HCT116 (cell line): ENCODE measurements at regions not wholly inside any gene's neighbourhood (a gene's known extent, or its start where the extent isn't known, plus 50 kb on each side); places are given as distances from the start of the nearest gene placed in this dataset.

Experiments used
- ATAC-seq: fragments of 200-7000 bp; cut with Tn5 transposase; 2 replicates; pipeline ENCODE4 v1.9.1; 2020; ENCODE audit warnings: mild to moderate bottlenecking, moderate library complexity
- BruUV-seq: library from RNA; stranded (reverse); fragments of 400-500 nt; replicated peaks from 2 replicates; lab custom pipeline; 2021; lab: Mats Ljungman, UMichigan
- CTCF ChIA-PET: fragments of 300-600 bp; sonication (Branson Sonifier 250); formaldehyde crosslinking; loops from one replicate; lab custom pipeline; 2021; ENCODE audit warnings: antibody characterized with exemption; lab: Charles Lee
- POLR2A ChIA-PET: fragments of 300-600, 350-600 bp; sonication (Branson Sonifier 250); formaldehyde crosslinking; loops from one replicate; lab custom pipeline; 2021; ENCODE audit warnings: antibody characterized with exemption; lab: Charles Lee
- RAD21 ChIA-PET, 2 experiments: fragments of 300-600 bp; sonication (Branson Sonifier 250); formaldehyde crosslinking; loops; one replicate each; lab custom pipeline; 2023; ENCODE audit warnings: low total read pairs in 2 of 2; ENCODE audit not compliant: uncharacterized antibody in 2 of 2, unreplicated experiment in 2 of 2, low non-redundant PET in 1 of 2; lab: Charles Lee
- DNase-seq: peaks from one replicate; pipeline ENCODE4 v3.0.0-alpha.2; 2010; ENCODE audit warnings: low read depth, low spot score
- H2AFZ ChIP-seq: fragments of 200-600 bp; shearing (Covaris generic), sonication (generic); 2 replicates; pipeline ENCODE4 v1.6.1; 2017; ENCODE audit warnings: low read depth, mixed run types, mixed read lengths, antibody characterized with exemption, low read length; ENCODE audit not compliant: poor library complexity, severe bottlenecking
- H3K27ac ChIP-seq: 2 replicates; pipeline ENCODE4 v1.5.1; 2012; ENCODE audit warnings: low read depth, low read length
- H3K27me3 ChIP-seq: fragments of 200-600 bp; sonication (generic); 2 replicates; pipeline ENCODE4 v1.6.1; 2016; ENCODE audit warnings: mixed run types, low read length, mixed read lengths; ENCODE audit not compliant: insufficient read depth
- H3K36me3 ChIP-seq, 2 experiments: fragments of 200-500 bp in 1 of 2; fragments of 200-600 bp in 1 of 2; sonication (Bioruptor generic) in 1 of 2; sonication (generic) in 1 of 2; 2 replicates each; pipeline versions ENCODE4 v1.5.1 to v1.6.1; 2014 to 2016; ENCODE audit warnings: low read length in 2 of 2, inconsistent platforms in 1 of 2, mixed read lengths in 1 of 2, mixed run types in 1 of 2; ENCODE audit not compliant: insufficient read depth in 2 of 2, control insufficient read depth in 1 of 2
- H3K4me1 ChIP-seq, 2 experiments: fragments of 200-600 bp in 1 of 2; sonication (generic) in 1 of 2; 2 replicates each; pipeline versions ENCODE4 v1.5.1 to v1.6.1; 2012 to 2017; ENCODE audit warnings: low read length in 2 of 2, inconsistent platforms in 1 of 2, mild to moderate bottlenecking in 1 of 2, mixed read lengths in 1 of 2, mixed run types in 1 of 2, moderate library complexity in 1 of 2; ENCODE audit not compliant: insufficient read depth in 2 of 2, control insufficient read depth in 1 of 2
- H3K4me2 ChIP-seq: fragments of 200-600 bp; sonication (generic); 2 replicates; pipeline ENCODE4 v1.6.1; 2017; ENCODE audit warnings: mixed run types, low read length, mixed read lengths
- H3K4me3 ChIP-seq, 2 experiments: fragments of 200-600 bp in 1 of 2; sonication (generic) in 1 of 2; replicated peaks in 1 of 2; 2 replicates each; pipeline ENCODE4 v1.5.1; 2011 to 2016; ENCODE audit warnings: low read length in 2 of 2, control low read depth in 1 of 2, low read depth in 1 of 2, mild to moderate bottlenecking in 1 of 2, mixed read lengths in 1 of 2, mixed run types in 1 of 2
- H3K79me2 ChIP-seq: fragments of 200-600 bp; sonication (generic); 2 replicates; pipeline ENCODE4 v1.6.1; 2017; ENCODE audit warnings: mild to moderate bottlenecking, mixed run types, low read length, moderate library complexity, mixed read lengths; ENCODE audit not compliant: insufficient read depth
- H3K9ac ChIP-seq: fragments of 200-600 bp; sonication (generic); 2 replicates; pipeline ENCODE4 v1.6.1; 2016; ENCODE audit warnings: low read length, mixed read lengths
- H3K9me2 ChIP-seq: fragments of 200-600 bp; sonication (generic), shearing (Covaris generic); 2 replicates; pipeline ENCODE4 v1.6.1; 2017; ENCODE audit warnings: mixed run types, mild to moderate bottlenecking, moderate library complexity; ENCODE audit not compliant: insufficient read depth
- H3K9me3 ChIP-seq, 2 experiments: fragments of 200-500 bp in 1 of 2; fragments of 200-600 bp in 1 of 2; sonication (Bioruptor generic) in 1 of 2; sonication (generic) in 1 of 2; 2 replicates each; pipeline ENCODE4 v1.6.1; 2014 to 2017; ENCODE audit warnings: low read length in 2 of 2, mixed read lengths in 2 of 2, inconsistent platforms in 1 of 2, low read depth in 1 of 2, mild to moderate bottlenecking in 1 of 2, mixed run types in 1 of 2, moderate library complexity in 1 of 2; ENCODE audit not compliant: control insufficient read depth in 1 of 2, insufficient read depth in 1 of 2
- H4K20me1 ChIP-seq: fragments of 200-600 bp; sonication (generic), shearing (Covaris generic); 2 replicates; pipeline ENCODE4 v1.6.1; 2017; ENCODE audit warnings: mixed run types, mild to moderate bottlenecking, moderate library complexity; ENCODE audit not compliant: insufficient read depth
- CEBPB ChIP-seq: IDR thresholded peaks from 2 replicates; pipeline ENCODE4 v1.6.1; 2012; ENCODE audit warnings: low read depth
- CTCF ChIP-seq, 3 experiments: fragments of 200-600 bp in 1 of 3; sonication (generic) in 1 of 3; IDR thresholded peaks in 2 of 3; conservative IDR thresholded peaks in 1 of 3; 2 replicates each; pipeline ENCODE4 v1.5.1; 2012 to 2017; ENCODE audit warnings: low read depth in 2 of 3, low read length in 2 of 3, antibody characterized with exemption in 1 of 3, borderline replicate concordance in 1 of 3, control low read depth in 1 of 3, mild to moderate bottlenecking in 1 of 3, mixed read lengths in 1 of 3, mixed run types in 1 of 3, moderate library complexity in 1 of 3; ENCODE audit not compliant: insufficient read depth in 1 of 3
- ELF1 ChIP-seq: IDR thresholded peaks from 2 replicates; pipeline ENCODE4 v1.6.1; 2012; ENCODE audit warnings: low read depth, borderline replicate concordance
- EZH2 ChIP-seq: fragments of 200-600 bp; sonication (generic); IDR thresholded peaks from 2 replicates; pipeline ENCODE4 v1.6.1; 2017; ENCODE audit warnings: antibody characterized with exemption, mixed run types
- EZH2phosphoT487 ChIP-seq: fragments of 200-600 bp; IDR thresholded peaks from 2 replicates; pipeline ENCODE4 v1.6.1; 2018; ENCODE audit warnings: antibody characterized with exemption, borderline replicate concordance
- FOSL1 ChIP-seq: IDR thresholded peaks from 2 replicates; pipeline ENCODE4 v1.6.1; 2012; ENCODE audit warnings: low read depth
- JUND ChIP-seq: IDR thresholded peaks from 2 replicates; pipeline ENCODE4 v1.6.1; 2012
- POLR2AphosphoS5 ChIP-seq: IDR thresholded peaks from 2 replicates; pipeline ENCODE4 v1.6.1; 2011; ENCODE audit warnings: mild to moderate bottlenecking, low read depth, low read length, moderate library complexity
- RAD21 ChIP-seq: IDR thresholded peaks from 2 replicates; pipeline ENCODE4 v1.6.1; 2012; ENCODE audit warnings: low read depth, mild to moderate bottlenecking
- SP1 ChIP-seq: IDR thresholded peaks from 2 replicates; pipeline ENCODE4 v1.6.1; 2012; ENCODE audit warnings: low read depth
- SRF ChIP-seq: IDR thresholded peaks from 2 replicates; pipeline ENCODE4 v1.6.1; 2012; ENCODE audit warnings: low read depth
- TCF7L2 ChIP-seq: IDR thresholded peaks from 2 replicates; pipeline ENCODE4 v1.7.0; 2011; ENCODE audit warnings: borderline replicate concordance, inconsistent platforms; ENCODE audit not compliant: insufficient read depth, insufficient read length; ENCODE audit errors: extremely low read depth
- YY1 ChIP-seq: IDR thresholded peaks from 2 replicates; pipeline ENCODE4 v1.6.1; 2011; ENCODE audit warnings: low read length, low read depth, moderate library complexity, mild to moderate bottlenecking; ENCODE audit not compliant: insufficient replicate concordance; ENCODE audit errors: extremely low read depth
- ZBTB33 ChIP-seq: IDR thresholded peaks from 2 replicates; pipeline ENCODE4 v1.6.1; 2011; ENCODE audit warnings: mild to moderate bottlenecking, low read length, moderate library complexity; ENCODE audit not compliant: insufficient replicate concordance; ENCODE audit errors: extremely low read depth
- ZFX ChIP-seq: fragments of 450-650 bp; IDR thresholded peaks from 2 replicates; pipeline ENCODE4 v1.6.1; 2017
- ZNF274 ChIP-seq: fragments of 200-500 bp; sonication (Bioruptor generic); IDR thresholded peaks from 2 replicates; pipeline ENCODE4 v1.6.1; 2014; ENCODE audit warnings: mild to moderate bottlenecking, low read depth, low read length, inconsistent platforms
- intact Hi-C: fragments of 100-400 bp; cut with micrococcal nuclease; formaldehyde crosslinking; loops from 2 replicates; pipeline ENCODE4 v1.10.0; 2022

GRCh38 chr4:43435291-43435690 is 542.8 kb downstream of the GRXCR1 start:
- H3K9me3 ChIP-seq, result peaks cover 22 to 34% of the 10 kb centered on the region in 2 experiments; a peak in 3 of 4 replicates
- TF ChIP-seq POLR2AphosphoS5, result no peak
- no peak for TF ChIP-seq ZNF274
- no peak for TF ChIP-seq CTCF (IDR thresholded peaks at IDR 0.05 in 2 of 3, conservative IDR thresholded peaks at IDR 0.05 in 1 of 3; ENCODE audit: borderline replicate concordance in 1 of 3, insufficient read depth in 1 of 3, low read depth in 2 of 3, low read length in 2 of 3)
- TF ChIP-seq JUND, result no peak
- TF ChIP-seq, all 23 proteins: peak for 0
- Histone ChIP-seq H3K4me1 (no peaks in the 10 kb centered on the region), H3K27ac (no peak overlapping the region), H2AFZ (no peak overlapping the region), H3K9me2 (no peaks in the 10 kb centered on the region), H3K36me3 (no peaks in the 10 kb centered on the region), H3K4me3 (no peak overlapping the region), H3K9ac (no peak overlapping the region), H4K20me1 (no peaks in the 10 kb centered on the region), H3K79me2 (no peaks in the 10 kb centered on the region), H3K27me3 (no peaks in the 10 kb centered on the region), H3K4me2 (no peak overlapping the region)
- POLR2A ChIA-PET, result no interaction called here
- no peak for ATAC-seq
- DNase-seq, result no peak
- BruUV-seq, result no TSS peak
- RAD21 ChIA-PET, result no interaction called here
- CTCF ChIA-PET, result no interaction called here
- intact Hi-C loops, result no loop called here

GRCh38 chr4:43452948-43453347 is 560.4 kb downstream of the GRXCR1 start:
- ChIA-PET RAD21 (no interaction called here), CTCF (no interaction called here), POLR2A (no interaction called here)
- no TSS peak for BruUV-seq
- Histone ChIP-seq H3K9me2 (no peaks in the 10 kb centered on the region), H3K9ac (no peak overlapping the region), H3K4me1 (no peaks in the 10 kb centered on the region), H3K4me3 (no peak overlapping the region), H2AFZ (no peak overlapping the region), H4K20me1 (no peaks in the 10 kb centered on the region), H3K9me3 (peaks cover 0 to 4% of the 10 kb centered on the region in 2 experiments; a peak in 1 of 4 replicates), H3K79me2 (no peaks in the 10 kb centered on the region), H3K27ac (no peak overlapping the region), H3K27me3 (no peaks in the 10 kb centered on the region), H3K36me3 (no peaks in the 10 kb centered on the region), H3K4me2 (no peak overlapping the region)
- ATAC-seq, result no peak
- intact Hi-C loops, result no loop called here
- DNase-seq, result no peak
- TF ChIP-seq SRF (no peak), FOSL1 (no peak), YY1 (no peak), RAD21 (no peak), ELF1 (no peak), ZNF274 (no peak), ZFX (no peak), TCF7L2 (no peak), EZH2 (no peak), ZBTB33 (no peak), EZH2phosphoT487 (no peak), SP1 (no peak), CEBPB (no peak)
